ENCODE measurements at regions not wholly inside any gene's neighbourhood (a gene's known extent, or its start where the extent isn't known, plus 50 kb on each side); places are given as distances from the start of the nearest gene placed in this dataset.
"Not testable (repeated sequence)": the region's sequence is repeated elsewhere in the genome, so short reads cannot be mapped to it uniquely, and the experiment has no call there.

DNA sequence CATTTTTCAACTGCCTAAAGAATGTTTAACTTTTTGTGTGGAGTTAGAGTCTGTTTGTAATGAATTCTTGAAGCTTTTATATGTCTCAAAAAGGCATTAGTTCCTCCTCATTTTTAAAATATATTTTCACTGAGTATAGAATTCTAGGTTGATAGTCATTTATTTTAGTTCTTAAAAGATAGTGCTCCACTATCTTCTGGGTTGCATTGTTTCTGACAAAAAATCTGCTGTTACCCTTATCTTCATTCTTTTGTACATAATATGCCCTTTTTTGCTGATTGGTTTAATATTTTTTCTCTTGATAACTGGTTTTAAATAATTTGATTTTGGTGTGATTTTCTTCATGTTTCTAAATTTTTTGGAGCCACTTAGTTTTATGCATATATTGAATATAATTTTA lies 754.7 kb upstream of the GYPC start:
- DNase-seq: no peak

DNA sequence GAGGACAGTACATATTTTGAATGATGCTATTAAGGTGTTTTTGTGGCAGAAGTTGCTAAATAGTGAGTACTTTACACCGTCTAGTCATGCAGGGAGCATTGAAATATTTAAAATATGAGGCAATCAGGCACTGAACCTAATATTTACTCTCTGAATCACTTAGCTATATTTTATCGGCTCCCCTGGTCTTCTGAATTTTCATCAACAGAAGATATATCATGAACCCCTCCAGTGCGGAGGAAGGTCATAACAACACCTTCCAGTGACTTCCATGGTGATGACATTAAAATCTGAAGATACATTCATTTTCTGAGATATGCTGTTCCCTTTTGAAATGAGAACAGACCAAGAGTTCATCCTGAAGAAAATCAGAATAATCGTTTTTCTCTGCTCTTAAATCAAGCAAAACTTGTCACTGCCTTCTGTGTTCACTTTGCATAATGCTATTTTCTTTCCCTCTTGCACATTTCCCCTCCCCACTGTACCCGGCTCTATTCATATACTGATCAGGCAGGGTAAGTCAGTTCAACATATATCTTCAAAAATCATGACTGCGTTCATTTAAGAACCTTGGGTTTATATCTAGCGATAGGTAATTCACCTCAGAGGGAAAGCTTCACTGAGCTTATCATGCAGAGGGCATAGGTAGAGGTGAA lies 729.9 kb upstream of the GYPC start:
- no peak for DNase-seq

DNA sequence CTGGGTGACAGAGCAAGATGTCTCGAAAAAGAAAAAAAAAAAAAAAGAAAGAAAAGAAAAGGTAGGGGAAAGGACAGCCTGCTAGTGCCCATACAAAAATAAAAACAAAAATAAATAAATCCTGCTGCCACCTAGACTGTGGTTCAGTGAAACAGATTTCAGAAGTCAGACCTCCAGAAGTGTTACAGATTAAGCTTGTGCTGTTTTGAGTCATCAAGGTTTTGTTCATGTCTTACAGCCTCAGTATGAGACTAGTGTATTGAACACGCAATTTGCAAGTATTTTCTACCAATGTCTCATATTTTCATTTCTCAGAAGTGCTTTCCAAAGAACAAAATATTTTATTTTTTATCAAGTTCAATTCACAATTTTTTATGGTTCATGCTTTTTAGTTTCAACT lies 720.4 kb upstream of the GYPC start:
- DNase-seq: no peak

DNA sequence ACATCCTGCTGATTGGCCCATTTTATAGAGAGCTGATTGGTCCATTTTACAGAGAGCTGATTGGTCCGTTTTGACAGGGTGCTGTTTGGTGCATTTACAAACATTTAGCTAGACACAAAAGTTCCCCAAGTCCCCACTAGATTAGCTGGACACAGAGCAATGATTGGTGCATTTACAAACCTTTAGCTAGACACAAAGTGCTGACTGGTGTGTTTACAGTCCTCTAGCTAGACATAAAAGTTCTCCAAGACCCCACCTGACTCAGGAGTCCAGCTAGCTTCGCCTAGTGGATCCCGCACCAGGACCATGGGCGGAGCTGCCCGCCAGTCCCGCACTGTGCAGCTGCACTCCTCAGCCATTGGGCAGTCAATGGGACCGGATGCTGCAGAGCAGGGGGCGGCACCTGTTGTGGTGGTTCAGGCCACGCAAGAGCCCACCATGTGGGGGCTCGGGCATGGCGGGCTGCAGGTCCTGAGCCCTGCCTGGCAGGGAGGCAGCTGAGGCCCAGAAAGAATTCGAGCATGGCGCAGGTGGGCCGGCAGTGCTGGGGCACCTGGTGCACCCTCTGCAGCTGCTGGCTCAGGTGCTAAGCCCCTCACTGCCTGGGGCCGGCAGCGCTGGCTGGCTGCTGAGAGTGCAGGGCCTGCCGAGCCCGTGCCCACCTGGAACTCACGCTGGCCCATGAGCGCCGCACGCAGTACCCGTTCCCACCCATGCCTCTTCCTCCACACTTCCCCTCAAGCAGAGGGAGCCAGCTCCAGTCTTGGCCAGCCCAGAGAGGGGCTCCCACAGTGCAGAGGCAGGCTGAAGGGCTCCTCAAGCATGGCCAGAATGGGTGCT lies 713.2 kb upstream of the GYPC start:
- DNase-seq: no peak

DNA sequence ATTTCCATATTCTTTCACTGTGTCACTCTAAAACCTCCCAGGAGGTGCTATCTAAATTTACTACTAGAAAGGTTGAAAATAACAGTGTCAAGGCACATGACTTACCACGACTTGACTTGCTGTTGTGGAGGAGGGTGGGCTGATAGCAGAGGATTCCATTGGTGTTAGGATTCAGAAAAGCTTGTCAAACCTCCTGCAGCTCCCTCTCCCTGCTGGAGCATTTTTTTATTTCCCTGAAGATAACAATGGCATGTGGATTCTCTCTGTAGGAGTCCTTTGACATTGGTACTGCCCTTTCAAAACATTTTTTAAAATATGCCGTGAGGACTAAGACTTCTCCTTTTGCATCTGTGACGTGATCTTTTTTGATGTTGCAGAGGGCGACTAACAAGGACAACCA lies 696.9 kb upstream of the GYPC start:
- no peak for DNase-seq

DNA sequence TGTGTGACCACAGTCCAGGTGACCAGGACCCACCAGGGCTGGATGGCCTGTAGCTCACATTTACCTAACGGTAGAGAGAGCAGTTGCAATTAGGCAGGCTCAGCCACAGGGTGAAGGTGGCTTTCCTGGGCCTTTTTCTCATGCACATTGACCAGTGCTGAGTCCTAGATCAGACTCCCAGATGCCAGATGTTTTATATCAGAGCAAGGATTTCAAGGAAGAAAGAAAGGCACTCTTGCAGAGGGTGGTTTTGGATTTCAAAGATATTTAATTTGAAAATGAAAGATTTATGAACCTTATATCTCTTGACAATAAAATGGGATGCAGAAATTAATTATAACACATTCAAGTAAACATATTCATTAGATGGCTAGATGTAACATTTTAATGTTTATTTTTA lies 694.2 kb upstream of the GYPC start:
- no peak for DNase-seq

DNA sequence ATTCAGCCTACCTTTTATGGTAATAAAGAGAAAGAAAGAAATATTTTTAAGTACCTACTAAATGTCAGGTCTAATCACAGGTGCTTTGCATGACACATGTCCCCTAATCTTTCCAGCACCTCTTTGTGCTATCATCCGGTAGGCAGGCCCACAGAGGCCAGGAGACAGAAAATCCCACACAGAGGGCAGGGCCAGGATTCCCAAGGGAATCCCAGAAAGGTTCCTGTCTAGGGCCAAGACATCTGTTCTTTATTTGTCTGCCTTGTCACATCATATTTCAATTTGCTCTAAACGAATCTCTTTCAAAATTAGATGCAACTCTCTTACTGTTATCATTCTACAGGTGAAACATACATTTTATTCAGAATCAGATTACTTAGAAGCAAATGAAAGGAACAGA lies 676.1 kb upstream of the GYPC start:
- no peak for DNase-seq

DNA sequence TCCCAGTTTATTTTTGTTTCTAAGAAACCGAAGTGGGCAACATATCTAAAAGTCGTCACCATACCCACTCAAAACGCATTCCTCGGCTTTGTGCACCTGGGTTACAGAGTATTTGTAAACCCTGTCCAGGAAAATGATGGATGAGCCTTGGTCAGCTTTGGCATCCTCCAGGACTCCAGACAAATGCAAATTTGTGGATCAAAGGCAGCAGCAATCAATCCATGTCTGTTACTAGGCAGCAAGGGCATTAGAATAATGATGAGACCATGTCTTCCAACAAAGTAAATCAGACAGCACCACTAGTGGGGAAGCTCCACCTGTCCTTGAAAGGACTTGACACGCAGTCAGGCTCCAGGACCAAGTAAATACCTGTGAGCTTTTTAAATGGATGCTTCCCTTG lies 672.6 kb upstream of the GYPC start:
- no peak for DNase-seq

DNA sequence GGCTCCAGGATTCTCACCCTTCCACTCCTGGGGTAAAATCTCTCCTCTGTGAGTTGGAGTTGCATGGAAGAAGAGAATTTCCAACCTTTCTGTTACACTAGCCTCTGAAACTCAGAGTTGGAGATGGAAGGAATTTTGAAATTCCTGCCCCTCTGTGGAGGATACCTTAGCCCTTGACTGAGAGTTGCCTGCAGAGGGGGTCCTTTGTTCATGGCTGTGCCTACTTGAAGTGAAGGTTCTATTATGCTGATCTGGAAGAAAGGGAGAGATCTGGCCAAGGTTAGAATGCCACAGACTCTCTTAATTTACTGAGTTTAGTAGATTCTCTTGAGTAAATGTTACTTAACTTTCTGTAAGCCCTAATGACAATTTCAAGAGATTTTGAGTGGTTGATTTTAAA lies 626.6 kb upstream of the GYPC start:
- DNase-seq: no peak

DNA sequence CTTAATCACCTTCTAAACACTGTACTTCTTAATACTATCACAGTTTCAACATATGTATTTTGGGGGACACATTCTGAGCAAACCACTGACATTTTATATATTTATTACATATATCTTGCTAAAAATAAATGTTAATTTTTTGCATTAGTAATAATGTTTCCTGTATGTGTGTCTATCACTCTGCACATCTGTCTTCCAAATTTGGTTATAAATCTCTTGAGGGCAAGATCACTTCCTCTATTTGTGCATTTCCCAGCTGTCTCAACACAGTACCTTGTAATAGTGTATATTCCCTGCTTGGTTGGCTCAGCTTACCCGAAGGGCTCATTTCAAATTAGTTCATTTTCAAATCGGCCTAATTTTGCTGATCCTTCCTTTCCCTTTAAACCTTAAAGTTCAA lies 617.1 kb upstream of the GYPC start:
- DNase-seq: peak; percentile 33 to 47

DNA sequence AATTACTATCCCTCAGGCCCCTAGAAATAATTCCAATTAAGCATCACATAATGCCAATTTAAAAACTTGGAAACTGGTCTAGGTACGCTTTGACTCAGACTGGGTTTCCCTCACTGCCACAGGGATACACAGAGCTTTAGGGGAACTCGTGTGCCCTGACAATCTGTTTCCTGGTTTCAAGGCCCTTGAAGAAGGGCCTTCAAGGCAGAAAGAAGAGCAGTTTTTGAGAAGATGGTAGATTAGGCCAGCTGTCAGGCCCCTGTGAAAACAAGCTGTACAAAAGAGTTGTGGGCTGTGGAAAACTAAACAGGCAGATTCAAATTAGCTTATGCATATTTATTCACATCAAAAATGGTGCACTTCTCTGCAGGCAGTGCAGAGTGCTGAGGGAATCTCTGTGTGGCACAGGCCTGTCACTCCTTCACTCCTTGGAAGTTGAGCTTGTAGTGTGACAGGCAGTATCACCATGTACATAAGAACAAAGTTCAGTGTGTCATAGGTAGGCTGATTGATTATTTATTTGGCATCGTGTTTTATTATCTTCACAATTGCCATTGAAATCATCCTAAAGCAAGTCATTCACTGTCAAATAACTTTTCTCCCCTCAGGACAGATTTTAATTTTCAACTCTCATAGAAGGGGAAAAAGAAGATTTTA lies 614.4 kb upstream of the GYPC start:
- DNase-seq: no peak

DNA sequence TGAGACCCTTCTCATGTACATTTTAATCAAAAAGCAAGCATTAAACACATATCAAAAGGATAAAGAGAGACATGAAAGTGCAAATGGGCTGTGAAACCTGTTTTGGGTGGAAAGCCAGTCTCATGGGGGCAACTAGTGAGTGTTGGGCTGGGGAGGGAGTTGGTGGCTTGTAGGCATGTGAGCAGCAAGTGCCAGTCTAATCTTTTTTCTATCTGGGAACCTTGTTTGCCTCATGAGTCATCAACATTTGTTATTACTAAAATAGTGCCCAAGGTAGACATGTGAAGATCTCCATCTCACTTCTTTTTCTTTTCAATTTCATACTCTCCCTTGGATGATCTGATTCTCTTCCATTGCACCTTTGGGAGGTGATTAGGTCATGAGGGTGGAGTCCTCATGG lies 613.9 kb upstream of the GYPC start:
- no peak for DNase-seq

DNA sequence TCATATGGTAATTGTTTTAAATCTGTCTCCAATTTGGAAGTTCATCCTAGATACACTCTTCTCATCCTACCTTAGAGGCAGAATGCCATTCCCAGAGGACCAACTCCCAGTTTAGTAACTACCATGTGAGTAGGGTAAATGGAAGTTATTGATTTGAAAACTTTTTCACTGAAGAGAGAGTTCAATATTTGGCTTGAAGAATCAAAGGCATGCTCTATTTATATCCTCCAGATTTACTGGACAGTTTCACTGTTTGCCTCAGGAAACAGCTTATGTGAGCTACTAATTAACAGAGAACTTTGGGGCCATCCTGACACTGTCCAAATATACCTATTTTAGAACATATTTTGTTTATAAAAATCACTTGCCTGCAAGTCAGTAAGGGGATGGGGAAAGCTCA lies 607.2 kb upstream of the GYPC start:
- no peak for DNase-seq

DNA sequence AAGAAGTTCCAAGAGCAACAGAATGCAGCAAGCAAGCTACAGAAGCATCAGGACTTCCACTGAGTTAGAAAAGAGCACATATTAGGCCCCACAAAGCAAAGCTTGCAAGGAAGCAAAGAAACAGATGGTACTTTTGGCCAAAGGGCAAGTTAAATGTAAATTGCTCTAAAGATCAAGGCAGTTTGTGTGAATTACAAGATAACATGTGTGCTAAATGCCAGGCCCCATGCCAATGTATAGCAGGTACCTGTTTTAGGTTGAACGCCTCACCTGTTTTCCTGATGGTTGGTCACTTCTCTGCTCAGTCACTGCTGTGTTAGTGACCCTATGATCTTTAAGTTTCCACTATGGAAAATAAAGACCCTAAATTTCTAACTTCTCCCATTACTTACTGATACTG lies 606.5 kb upstream of the GYPC start:
- DNase-seq: no peak

DNA sequence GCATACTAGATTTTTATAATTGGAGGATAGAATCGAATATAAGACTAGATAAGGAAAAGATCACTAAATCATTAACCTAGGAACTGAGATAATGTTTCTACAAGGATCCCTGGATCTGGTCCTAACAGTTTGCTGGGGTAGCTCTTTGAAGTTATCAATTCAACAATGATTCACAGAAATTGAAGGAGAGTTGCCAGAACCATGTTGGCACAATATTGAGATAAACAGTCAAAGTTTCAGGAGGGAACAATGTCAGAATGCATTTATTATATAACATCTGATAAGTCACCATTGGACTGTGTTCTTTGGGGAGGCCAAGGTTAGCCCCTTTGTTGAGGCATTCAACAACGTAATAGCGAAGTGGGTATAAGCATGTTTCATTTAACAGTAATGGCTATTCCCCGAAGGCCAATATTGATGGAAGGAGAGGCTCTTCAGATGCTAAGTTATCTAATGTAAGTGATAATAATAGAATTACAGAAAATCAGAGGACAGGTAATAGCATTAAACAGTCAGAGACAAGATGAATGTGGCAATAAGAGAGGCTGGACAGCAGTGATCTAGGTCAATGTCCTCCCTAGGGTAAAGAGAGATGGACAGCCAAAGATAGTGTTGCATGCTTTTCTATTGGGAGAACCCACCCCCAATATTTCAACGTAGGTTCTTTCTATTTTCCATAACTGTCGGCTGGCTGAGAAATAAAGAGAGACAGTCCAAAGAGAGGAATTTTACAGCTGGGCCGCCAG lies 604.8 kb upstream of the GYPC start:
- DNase-seq: no peak

DNA sequence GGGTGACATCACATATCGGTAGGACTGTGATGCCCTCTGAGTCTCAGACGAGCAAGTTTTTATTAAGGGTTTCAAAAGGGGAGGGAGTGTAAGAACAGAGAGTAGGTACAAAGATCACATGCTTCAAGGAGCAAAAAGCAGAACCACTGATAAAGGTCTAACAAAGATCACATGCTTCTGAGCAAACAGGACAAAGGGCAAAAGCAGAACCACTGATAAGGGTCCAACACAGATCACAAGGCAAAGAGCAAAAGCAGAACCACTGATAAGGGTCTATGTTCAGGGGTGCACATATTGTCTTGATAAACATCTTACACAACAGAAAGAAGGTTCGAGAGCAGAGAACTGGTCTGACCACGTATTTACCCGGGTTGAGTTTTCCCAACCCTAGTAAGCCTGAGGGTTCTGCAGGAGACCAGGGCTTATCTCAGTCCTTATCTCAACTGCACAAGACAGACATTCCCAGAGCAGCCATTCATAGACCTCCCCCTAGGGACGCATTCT lies 604.2 kb upstream of the GYPC start:
- DNase-seq: not testable (repeated sequence)

DNA sequence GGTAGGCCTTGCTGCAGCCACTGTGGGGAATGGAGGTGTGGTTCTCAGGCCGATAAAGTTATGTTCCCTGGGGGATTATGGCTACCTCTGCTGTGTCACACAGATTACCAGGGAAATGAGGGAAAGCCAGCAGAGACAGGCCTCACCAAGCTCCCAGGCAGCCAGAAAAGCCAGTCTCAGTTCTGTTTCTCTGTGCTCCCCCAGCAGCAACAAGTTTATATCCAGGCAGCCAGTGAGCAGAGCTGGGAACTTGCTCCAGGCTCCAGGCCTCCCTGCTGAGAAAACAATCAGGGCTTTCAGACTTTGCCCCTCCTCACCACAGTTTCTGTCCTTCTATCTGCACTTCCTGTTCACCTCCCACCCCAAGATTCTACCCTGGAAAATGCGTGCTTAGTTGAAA lies 596.6 kb upstream of the GYPC start:
- DNase-seq: no peak

DNA sequence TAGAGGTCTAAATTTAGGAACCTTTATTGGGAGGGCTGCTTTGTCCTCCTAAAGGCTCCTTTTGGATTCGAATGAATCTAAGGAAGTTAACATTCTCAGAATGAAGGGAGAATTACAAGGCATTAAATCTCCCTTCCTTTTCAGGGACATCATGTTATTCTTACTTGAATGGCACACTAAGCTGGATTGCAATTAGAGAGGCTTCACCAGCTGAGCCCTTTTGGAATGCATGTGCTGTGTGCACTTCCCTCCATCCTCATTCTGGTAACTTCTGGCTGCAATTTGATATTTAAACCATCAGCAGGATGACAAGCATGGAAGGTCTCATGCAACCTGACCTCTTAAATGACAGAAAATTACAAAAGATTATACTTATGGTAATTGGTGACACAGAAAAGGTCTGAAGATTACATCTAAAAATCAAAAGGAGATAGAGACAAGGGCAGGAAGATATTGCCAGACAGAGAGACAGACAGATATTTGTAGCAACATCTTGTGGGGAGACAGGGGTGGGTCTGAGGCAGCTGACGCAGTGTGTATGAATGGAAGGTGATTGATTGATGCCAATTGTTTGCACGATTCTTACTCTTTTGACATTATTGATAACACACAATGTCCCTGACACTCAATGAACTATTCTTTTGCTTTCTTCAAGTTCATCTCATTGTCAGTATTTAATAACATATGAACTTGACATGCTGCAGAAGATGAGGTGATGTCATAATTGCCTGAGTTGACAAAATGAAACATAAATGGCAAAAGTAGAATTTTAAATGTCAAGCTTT lies 570.8 kb upstream of the GYPC start:
- DNase-seq: no peak

DNA sequence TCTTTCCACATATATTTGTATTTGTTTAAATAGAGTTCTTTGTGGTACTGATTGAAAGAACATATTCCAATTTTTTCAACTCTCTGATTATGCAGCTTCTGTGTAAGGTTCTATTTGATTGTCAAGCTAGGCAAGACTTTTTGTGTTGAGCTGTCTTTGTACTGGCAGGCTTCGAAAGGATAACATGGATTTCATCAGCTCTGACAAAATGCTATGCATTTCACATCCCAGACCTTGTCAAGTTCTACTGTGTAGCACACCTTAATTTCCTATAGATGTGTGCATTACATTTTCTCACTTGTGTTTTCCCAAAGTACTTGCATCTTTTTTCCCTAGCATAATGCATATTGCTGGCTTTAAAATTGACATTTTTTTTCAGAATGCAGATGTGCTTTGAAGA lies 555.0 kb upstream of the GYPC start:
- DNase-seq: no peak

DNA sequence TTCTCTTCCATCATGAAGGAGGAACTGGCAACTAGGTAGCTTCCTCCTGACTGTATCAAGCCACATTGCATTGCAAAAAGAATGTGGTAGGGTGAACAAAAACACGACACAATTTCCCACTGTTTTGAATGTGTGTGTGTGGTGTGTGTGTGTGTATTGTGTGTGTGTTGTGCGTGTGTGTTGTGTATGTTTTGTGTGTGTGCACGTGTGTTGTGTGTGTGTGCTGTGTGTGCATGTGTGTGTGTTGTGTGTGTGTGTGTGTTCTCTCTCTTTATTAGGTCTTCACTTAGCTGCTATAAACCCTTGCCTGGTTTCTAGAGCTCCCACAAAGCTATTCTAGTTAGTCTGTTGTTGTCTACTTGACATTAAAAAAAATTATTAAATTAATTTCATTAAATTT lies 550.0 kb upstream of the GYPC start:
- DNase-seq: no peak

DNA sequence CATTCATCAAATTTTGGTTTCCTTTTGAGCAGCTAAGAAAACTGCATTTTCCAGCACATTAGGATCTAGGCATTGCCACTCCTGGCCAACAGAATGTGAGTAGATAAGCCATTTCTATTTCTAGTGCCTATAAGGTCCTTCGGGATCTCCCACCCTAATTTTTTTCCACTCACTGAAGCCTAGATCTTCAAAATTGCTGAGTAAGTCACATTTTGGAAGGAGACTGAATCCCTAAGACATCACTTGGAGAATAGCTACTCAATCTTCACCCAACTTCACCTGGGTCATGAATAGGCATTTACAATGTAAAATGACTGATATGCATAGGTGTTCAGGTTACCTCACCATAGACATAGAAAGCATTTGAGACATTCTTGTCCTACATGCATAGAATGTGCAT lies 548.1 kb upstream of the GYPC start:
- DNase-seq: no peak

DNA sequence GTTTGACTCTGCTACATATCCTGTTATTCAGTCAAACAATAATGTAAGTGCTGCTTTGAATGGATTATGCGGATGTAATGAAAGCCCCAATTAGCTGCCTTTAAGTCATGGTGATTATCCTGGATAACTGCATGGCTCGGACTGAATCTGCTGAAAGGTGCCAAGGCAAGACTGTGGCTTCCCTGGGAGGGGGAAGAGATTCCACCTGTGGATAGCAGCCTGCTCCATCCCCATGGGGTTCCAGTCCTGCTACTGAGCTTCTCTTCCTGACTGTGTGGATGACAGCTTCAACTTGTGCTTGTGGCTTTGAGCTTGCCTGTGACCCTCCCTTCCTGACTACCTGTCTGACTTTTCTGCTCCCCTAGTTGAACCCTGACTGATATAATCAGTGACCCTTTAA lies 540.0 kb upstream of the GYPC start:
- DNase-seq: no peak

DNA sequence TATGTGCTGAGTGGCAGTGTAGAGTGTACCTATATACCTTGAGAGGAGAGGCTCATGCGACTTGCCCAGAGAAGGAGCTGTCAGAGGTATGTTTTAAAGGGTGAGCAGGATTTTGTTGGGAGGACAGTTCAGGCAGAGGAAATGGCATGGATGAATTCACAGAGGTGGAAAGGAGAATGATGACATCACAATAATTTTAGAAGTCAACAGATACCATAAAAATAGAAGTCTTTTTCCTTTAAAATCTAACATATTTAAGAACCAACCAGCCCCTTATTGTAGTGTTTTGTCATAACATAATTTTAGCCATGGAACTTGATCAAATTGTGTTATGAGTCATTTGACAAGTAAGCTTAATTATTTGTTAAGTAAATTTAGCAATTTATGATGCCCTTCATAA lies 538.1 kb upstream of the GYPC start:
- DNase-seq: no peak

All from Kasumi-1 (cell line).